ENCODE measurements at regions not wholly inside any gene's neighbourhood (a gene's known extent, or its start where the extent isn't known, plus 50 kb on each side); places are given as distances from the start of the nearest gene placed in this dataset.

DNA sequence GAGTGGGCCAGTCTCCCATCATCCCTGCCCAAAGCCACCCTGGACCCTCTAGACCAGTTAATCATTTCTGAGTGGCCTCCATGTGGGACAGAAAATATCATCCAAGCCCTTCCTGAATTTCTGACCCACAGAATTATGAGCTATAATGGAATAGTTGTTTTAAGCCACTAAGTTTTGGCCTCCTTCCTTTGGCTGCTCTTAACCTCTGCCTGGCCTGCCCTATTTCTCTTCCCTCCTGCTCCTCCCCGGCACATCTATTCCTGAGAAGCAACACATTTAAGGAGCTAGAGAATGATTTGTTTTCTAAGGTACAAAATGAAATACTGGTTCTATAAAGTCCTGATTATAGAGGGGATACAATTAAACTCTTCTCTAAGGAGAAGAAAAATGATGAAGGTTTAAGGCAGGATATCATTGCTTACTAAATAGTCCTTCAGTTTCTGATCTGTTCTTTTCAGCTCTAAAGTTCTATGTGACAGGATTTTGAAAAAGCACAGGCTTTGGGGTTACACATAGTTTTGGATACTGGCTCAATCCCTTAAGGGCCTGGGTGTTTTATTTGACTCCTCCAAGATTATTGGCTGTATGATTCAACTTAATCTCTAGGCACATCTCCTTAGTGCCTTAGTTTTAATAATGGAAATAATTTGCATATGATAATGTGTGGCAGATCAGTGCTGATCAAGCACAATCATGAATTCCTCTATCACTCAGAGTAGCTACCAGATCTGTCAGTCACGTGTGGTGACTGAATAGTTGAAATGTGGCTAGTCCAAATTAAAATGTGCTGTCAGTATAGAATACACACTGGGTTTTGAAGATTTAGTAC is 240.3 kb downstream of the VAPA start:
- H3K9ac ChIP-seq (ENCODE audit: extremely low read depth, insufficient read length, low read length): no peak overlapping the region

More for the DNA sequence above, 240.3 kb downstream of the VAPA start:
- Histone ChIP-seq H3K27ac (ENCODE audit: insufficient read length, low read depth, low read length) (no peak overlapping the region), H3K56ac (ENCODE audit: insufficient read length, low read depth, low read length) (no peak overlapping the region), H3K4ac (ENCODE audit: low read depth, low read length) (no peak overlapping the region), H3K4me2 (ENCODE audit: insufficient read depth, insufficient read length, low read length) (no peak overlapping the region), H3K23me2 (ENCODE audit: insufficient read length, low read depth, low read length, poor library complexity, severe bottlenecking) (no peaks in the 10 kb centered on the region), H3K79me1 (ENCODE audit: insufficient read depth, low read depth, low read length, poor library complexity, severe bottlenecking) (no peaks in the 10 kb centered on the region), H3K4me1 (ENCODE audit: insufficient read depth, low read length) (no peaks in the 10 kb centered on the region), H2BK15ac (ENCODE audit: low read depth, low read length) (no peak overlapping the region), H3K14ac (ENCODE audit: insufficient read depth, low read length) (no peak overlapping the region), H3K79me2 (ENCODE audit: insufficient read depth, low read length) (no peaks in the 10 kb centered on the region), H2BK120ac (ENCODE audit: low read depth, low read length, poor library complexity, severe bottlenecking) (no peak overlapping the region), H4K5ac (ENCODE audit: insufficient read length, low read depth, low read length) (no peak overlapping the region), H2BK20ac (ENCODE audit: low read depth, low read length, poor library complexity, severe bottlenecking) (no peak overlapping the region), H3K9me3 (ENCODE audit: control insufficient read depth, low read depth, low read length) (no peaks in the 10 kb centered on the region), H3T11ph (ENCODE audit: low read length) (no peak overlapping the region), H4K8ac (replicated peaks; ENCODE audit: insufficient read length, low read depth, low read length) (no peak overlapping the region), H2BK5ac (ENCODE audit: insufficient read length, low read length) (no peak overlapping the region), H2AFZ (ENCODE audit: low read length) (no peak overlapping the region), H4K20me1 (ENCODE audit: control insufficient read depth, insufficient read depth, insufficient read length) (no peaks in the 10 kb centered on the region), H4K91ac (ENCODE audit: insufficient read length, low read depth, low read length) (no peak overlapping the region), H3K23ac (ENCODE audit: insufficient read length, low read depth, low read length) (no peak overlapping the region), H2AK5ac (ENCODE audit: insufficient read length, low read length) (no peak overlapping the region), H3K18ac (ENCODE audit: insufficient read length, low read depth, low read length) (no peak overlapping the region), H2BK12ac (ENCODE audit: insufficient read length, low read depth, low read length) (no peak overlapping the region), H3K27me3 (ENCODE audit: insufficient read depth, low read length) (no peaks in the 10 kb centered on the region)
- Mint-ChIP-seq H3K9me3 (peaks cover 4 to 13% of the 10 kb centered on the region in 2 experiments), H3K27me3 (ENCODE audit: low read depth) (no peaks in the 10 kb centered on the region), H3K36me3 (ENCODE audit: insufficient read depth in 1 of 3, low read depth in 3 of 3) (peaks cover 0 to 4% (median 3%) of the 10 kb centered on the region in 3 experiments; a peak in 3 of 7 replicates), H3K27ac (no peak overlapping the region), H3K4me3 (no peak overlapping the region), H3K4me1 (peaks cover 5 to 6% of the 10 kb centered on the region in 2 experiments; a peak in 3 of 4 replicates)
- TF ChIP-seq, protein P1, sequence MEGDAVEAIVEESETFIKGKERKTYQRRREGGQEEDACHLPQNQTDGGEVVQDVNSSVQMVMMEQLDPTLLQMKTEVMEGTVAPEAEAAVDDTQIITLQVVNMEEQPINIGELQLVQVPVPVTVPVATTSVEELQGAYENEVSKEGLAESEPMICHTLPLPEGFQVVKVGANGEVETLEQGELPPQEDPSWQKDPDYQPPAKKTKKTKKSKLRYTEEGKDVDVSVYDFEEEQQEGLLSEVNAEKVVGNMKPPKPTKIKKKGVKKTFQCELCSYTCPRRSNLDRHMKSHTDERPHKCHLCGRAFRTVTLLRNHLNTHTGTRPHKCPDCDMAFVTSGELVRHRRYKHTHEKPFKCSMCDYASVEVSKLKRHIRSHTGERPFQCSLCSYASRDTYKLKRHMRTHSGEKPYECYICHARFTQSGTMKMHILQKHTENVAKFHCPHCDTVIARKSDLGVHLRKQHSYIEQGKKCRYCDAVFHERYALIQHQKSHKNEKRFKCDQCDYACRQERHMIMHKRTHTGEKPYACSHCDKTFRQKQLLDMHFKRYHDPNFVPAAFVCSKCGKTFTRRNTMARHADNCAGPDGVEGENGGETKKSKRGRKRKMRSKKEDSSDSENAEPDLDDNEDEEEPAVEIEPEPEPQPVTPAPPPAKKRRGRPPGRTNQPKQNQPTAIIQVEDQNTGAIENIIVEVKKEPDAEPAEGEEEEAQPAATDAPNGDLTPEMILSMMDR (conservative IDR thresholded peaks at IDR 0.05): no peak
- no CpG with 5 or more reads among the region's 2 CpGs for WGBS (ENCODE audit: extremely low coverage, insufficient read length, low lambda C conversion rate)
- no peak for DNase-seq

Measured in H9 (cell line).